Ovary (tissue), 3 donors: ENCODE measurements at regions not wholly inside any gene's neighbourhood (a gene's known extent, or its start where the extent isn't known, plus 50 kb on each side); places are given as distances from the start of the nearest gene placed in this dataset.

Experiments used
- EP300 ChIP-seq: sonication (generic); formaldehyde crosslinking; IDR thresholded peaks from one replicate; pipeline ENCODE4 v1.6.1; 2017; ENCODE audit warnings: antibody characterized with exemption
- POLR2A ChIP-seq: fragments of 450-650 bp; IDR thresholded peaks from one replicate; pipeline ENCODE4 v1.6.1; 2017; ENCODE audit warnings: antibody characterized with exemption, mild to moderate bottlenecking, moderate library complexity
- TF ChIP-seq, protein P1 (sequence below), 3 donors: fragments of 450-650 bp in 2 of 3; fragments of 200-600 bp in 1 of 3; IDR thresholded peaks; one replicate each; pipeline versions ENCODE4 v1.5.1 to v1.8.0; 2016 to 2022; ENCODE audit warnings: antibody characterized with exemption in 3 of 3, mild to moderate bottlenecking in 1 of 3
- donor health status: DM: no; HTN: no; CAD: no.

DNA sequence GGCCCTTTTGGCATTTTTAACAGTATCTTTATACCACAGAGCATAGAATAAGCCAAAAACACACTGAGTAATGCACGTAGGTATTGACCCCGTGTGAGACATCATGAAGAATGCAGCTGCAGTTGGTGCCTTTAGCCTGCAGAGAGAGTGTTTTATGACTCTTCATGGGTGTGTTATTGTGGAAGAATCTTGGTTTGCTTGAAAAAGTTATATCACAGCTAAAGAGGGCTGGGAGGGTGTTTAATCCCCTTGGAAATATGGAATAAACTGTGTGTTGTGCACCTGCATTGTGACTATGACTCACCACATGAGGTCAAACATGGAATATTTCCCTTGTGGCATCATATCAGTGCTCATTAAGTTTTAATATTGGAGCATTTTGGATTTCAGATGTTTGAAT lies 458.7 kb downstream of the CDH9 start:
- TF ChIP-seq, protein P1, sequence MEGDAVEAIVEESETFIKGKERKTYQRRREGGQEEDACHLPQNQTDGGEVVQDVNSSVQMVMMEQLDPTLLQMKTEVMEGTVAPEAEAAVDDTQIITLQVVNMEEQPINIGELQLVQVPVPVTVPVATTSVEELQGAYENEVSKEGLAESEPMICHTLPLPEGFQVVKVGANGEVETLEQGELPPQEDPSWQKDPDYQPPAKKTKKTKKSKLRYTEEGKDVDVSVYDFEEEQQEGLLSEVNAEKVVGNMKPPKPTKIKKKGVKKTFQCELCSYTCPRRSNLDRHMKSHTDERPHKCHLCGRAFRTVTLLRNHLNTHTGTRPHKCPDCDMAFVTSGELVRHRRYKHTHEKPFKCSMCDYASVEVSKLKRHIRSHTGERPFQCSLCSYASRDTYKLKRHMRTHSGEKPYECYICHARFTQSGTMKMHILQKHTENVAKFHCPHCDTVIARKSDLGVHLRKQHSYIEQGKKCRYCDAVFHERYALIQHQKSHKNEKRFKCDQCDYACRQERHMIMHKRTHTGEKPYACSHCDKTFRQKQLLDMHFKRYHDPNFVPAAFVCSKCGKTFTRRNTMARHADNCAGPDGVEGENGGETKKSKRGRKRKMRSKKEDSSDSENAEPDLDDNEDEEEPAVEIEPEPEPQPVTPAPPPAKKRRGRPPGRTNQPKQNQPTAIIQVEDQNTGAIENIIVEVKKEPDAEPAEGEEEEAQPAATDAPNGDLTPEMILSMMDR (IDR thresholded peaks at IDR 0.05) = no peak
- no peak for TF ChIP-seq EP300
- TF ChIP-seq POLR2A = no peak
